A673 (cell line): ENCODE measurements at regions not wholly inside any gene's neighbourhood (a gene's known extent, or its start where the extent isn't known, plus 50 kb on each side); places are given as distances from the start of the nearest gene placed in this dataset.

Experiments
- BruUV-seq: library from RNA; stranded (reverse); fragments of 400-500 nt; replicated peaks from 2 replicates; lab custom pipeline; 2021; lab: Mats Ljungman, UMichigan
- CTCF ChIA-PET: fragments of 300-600 bp; sonication (Branson Sonifier 250); formaldehyde crosslinking; loops from one replicate; lab custom pipeline; 2022; ENCODE audit warnings: antibody characterized with exemption; lab: Charles Lee
- POLR2A ChIA-PET: fragments of 300-600 bp; sonication (Branson Sonifier 250); formaldehyde crosslinking; loops from one replicate; lab custom pipeline; 2022; ENCODE audit warnings: antibody characterized with exemption; ENCODE audit not compliant: low non-redundant PET; lab: Charles Lee
- DNase-seq: peaks from one replicate; pipeline ENCODE4 v3.0.0-alpha.2; 2015; ENCODE audit warnings: low spot score
- H3K27ac ChIP-seq: fragments of 200-600 bp; sonication (generic); 2 replicates; pipeline ENCODE4 v1.5.1; 2016; ENCODE audit warnings: mixed run types, low read depth, mild to moderate bottlenecking, mixed read lengths, antibody characterized with exemption, low read length; ENCODE audit not compliant: poor library complexity, severe bottlenecking
- H3K27me3 ChIP-seq: fragments of 200-600 bp; sonication (generic); replicated peaks from 2 replicates; pipeline ENCODE4 v1.6.1; 2017; ENCODE audit warnings: mixed run types, low read depth, mild to moderate bottlenecking, mixed read lengths, antibody characterized with exemption, low read length; ENCODE audit not compliant: insufficient read depth, poor library complexity
- H3K36me3 ChIP-seq: fragments of 200-600 bp; sonication (generic); 2 replicates; pipeline ENCODE4 v1.6.1; 2016; ENCODE audit warnings: mixed run types, mild to moderate bottlenecking, mixed read lengths, antibody characterized with exemption, low read length; ENCODE audit not compliant: insufficient read depth, poor library complexity, severe bottlenecking
- H3K4me1 ChIP-seq: fragments of 200-600 bp; sonication (generic); 2 replicates; pipeline ENCODE4 v1.6.1; 2017; ENCODE audit warnings: mixed run types, mild to moderate bottlenecking, mixed read lengths, antibody characterized with exemption, low read length; ENCODE audit not compliant: insufficient read depth, poor library complexity, severe bottlenecking
- H3K4me3 ChIP-seq: fragments of 200-600 bp; sonication (generic); 2 replicates; pipeline ENCODE4 v1.5.1; 2016; ENCODE audit warnings: low read depth, mixed run types, mild to moderate bottlenecking, mixed read lengths, low read length; ENCODE audit not compliant: poor library complexity, severe bottlenecking
- H3K9me3 ChIP-seq: fragments of 200-600 bp; sonication (generic); 2 replicates; pipeline ENCODE4 v1.6.1; 2016; ENCODE audit warnings: mixed run types, low read depth, mild to moderate bottlenecking, mixed read lengths, antibody characterized with exemption, low read length; ENCODE audit not compliant: poor library complexity, severe bottlenecking
- EZH2 ChIP-seq: fragments of 200-600 bp; sonication (generic); IDR thresholded peaks from 2 replicates; pipeline ENCODE4 v1.6.1; 2017; ENCODE audit warnings: borderline replicate concordance, low read depth, mild to moderate bottlenecking, mixed read lengths, antibody characterized with exemption, low read length; ENCODE audit not compliant: poor library complexity, severe bottlenecking
- intact Hi-C: fragments of 100-400 bp; cut with micrococcal nuclease; formaldehyde crosslinking; loops from one replicate; pipeline ENCODE4 v1.10.0; 2022; ENCODE audit not compliant: unreplicated experiment
- TF ChIP-seq, protein P1 (sequence below): fragments of 300-800, 200-600 bp; sonication (generic); conservative IDR thresholded peaks from 2 replicates; pipeline ENCODE4 v1.5.1; 2017; ENCODE audit warnings: low read depth, mild to moderate bottlenecking, antibody characterized with exemption, low read length, moderate library complexity, mixed read lengths

DNA sequence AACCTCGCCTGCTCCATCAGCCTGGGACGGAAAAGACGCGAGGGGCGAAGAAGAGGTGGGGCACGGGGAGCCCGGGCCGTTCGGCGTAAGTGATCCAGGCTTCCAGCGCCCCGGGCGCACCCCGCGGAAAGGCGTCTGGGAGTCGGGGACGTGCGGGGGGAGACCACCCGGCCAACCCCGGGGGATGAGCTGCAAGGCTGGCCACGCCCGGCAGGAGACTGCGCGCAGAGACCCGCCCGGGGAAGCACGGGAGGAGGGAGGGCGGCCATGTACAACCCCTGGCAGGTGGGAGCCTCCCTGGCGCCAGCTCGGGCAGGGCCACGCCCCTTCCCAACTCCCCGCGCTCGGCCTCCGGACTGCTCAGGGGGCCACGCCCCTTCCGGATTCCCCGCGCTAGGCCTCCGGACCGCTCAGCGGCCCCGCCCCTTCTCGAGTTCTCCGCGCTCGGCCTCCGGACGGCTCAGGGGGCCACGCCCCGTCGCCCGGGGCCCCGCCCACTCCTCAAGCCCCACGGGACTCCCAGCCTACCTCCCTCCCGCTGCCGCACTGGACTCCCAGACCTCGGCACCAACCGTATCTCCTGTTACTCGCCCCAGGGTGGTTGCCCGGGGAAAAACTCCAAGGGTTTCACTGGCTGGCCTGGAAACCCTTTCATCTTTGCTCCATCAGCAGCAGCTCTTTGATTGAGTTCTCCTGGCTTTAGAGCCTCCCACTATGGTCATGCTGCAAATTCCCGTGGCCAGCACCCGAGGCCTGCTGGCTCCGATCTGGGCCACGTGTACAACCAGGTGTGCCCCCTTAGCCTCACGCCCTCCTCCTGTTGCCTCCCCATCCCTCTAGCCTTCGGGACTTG lies 284.4 kb downstream of the ZEB1 start:
- no TSS peak for BruUV-seq
- H3K36me3 ChIP-seq = no peaks in the 10 kb centered on the region
- ChIA-PET CTCF (no interaction called here), POLR2A (interaction anchor here (0.7 to 0.8 kb wide), 2 partner anchors 19 to 43 kb away, joined by 3 to 10 read pairs; no protein-coding TSS in a partner anchor)
- intact Hi-C loops = loop anchor here (5.0 kb wide), 1 partner anchor 159 kb away; no protein-coding TSS in a partner anchor
- H3K9me3 ChIP-seq = no peaks in the 10 kb centered on the region
- H3K27ac ChIP-seq = peak overlapping the region; percentile 69
- DNase-seq = peak; percentile 95
- TF ChIP-seq EZH2 = no peak
- TF ChIP-seq, protein P1, sequence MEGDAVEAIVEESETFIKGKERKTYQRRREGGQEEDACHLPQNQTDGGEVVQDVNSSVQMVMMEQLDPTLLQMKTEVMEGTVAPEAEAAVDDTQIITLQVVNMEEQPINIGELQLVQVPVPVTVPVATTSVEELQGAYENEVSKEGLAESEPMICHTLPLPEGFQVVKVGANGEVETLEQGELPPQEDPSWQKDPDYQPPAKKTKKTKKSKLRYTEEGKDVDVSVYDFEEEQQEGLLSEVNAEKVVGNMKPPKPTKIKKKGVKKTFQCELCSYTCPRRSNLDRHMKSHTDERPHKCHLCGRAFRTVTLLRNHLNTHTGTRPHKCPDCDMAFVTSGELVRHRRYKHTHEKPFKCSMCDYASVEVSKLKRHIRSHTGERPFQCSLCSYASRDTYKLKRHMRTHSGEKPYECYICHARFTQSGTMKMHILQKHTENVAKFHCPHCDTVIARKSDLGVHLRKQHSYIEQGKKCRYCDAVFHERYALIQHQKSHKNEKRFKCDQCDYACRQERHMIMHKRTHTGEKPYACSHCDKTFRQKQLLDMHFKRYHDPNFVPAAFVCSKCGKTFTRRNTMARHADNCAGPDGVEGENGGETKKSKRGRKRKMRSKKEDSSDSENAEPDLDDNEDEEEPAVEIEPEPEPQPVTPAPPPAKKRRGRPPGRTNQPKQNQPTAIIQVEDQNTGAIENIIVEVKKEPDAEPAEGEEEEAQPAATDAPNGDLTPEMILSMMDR = no peak
- no peaks in the 10 kb centered on the region for H3K27me3 ChIP-seq
- peak overlapping the region; percentile 62 for H3K4me3 ChIP-seq
- peaks cover 13% of the 10 kb centered on the region for H3K4me1 ChIP-seq

DNA sequence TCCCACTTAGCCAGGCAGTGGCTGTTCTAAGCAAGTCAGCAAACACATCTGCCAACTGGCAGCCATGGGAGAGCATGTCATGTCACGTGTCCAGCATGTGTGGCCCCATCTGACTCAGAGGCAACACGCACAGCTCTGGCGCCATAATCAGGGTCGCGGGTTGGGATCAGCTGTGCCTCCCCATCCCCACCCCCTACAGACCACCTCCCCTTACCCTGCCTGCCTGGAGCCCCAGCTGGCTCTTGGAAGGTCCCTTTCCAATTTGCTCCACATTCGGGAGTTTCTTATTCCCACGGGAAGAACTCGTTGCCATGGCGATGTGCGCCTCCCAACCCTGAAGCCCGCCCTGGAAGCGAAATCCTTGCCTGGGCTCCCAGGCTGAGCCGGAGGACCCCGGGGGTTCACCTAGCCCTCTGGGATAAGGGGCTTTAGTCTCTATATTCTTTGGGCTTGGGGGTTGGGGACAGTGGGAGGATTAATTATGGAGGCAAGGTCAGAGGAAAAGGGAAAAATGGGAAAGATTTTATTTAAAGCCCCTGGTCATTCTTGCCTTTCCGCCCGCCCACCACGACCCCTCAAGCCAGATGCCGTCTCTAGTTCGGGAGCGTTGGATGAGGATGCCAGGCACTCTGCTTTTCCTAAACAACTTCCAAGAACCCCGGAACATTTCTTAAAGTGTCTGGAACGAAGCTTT lies 283.7 kb downstream of the ZEB1 start:
- BruUV-seq = no TSS peak
- intact Hi-C loops = loop anchor here (5.0 kb wide), 1 partner anchor 160 kb away; no protein-coding TSS in a partner anchor
- Histone ChIP-seq H3K4me3 (peak overlapping the region; percentile 62), H3K9me3 (no peaks in the 10 kb centered on the region), H3K36me3 (no peaks in the 10 kb centered on the region), H3K4me1 (peaks cover 13% of the 10 kb centered on the region), H3K27ac (peak overlapping the region; percentile 69), H3K27me3 (no peaks in the 10 kb centered on the region)
- POLR2A ChIA-PET = interaction anchor here (0.7 to 0.8 kb wide), 2 partner anchors 20 to 42 kb away, joined by 3 to 10 read pairs; no protein-coding TSS in a partner anchor
- TF ChIP-seq EZH2 = no peak
- TF ChIP-seq, protein P1 = no peak
- peak; percentile 44 for DNase-seq
- CTCF ChIA-PET = interaction anchor here (0.5 kb wide), 1 partner anchor 175 kb away, joined by 7 read pairs; no protein-coding TSS in a partner anchor

DNA sequence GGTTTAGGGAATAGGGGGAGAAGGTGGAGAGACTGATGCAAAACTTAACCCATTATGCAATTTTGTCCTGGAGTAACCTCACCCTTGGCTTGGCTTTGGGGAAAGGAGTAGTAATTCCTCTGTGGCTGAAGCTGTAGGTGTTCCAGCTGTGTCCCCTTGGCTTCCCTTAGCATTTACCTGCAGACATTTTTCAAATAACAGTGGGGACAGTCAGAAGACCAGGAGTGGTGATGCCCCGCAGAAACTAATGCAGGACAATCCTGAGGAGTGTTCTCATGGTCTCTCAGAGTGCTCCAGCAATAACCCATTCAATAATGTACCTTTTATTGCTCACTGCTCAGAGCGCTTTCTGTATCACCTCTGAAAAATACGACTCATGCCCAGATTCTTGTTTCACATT lies 282.1 kb downstream of the ZEB1 start:
- Histone ChIP-seq H3K9me3 (no peaks in the 10 kb centered on the region), H3K27ac (no peak overlapping the region), H3K27me3 (no peaks in the 10 kb centered on the region), H3K36me3 (no peaks in the 10 kb centered on the region), H3K4me1 (peaks cover 13% of the 10 kb centered on the region), H3K4me3 (no peak overlapping the region)
- CTCF ChIA-PET = no interaction called here
- no TSS peak for BruUV-seq
- TF ChIP-seq, protein P1 = no peak
- no peak for TF ChIP-seq EZH2
- intact Hi-C loops = loop anchor here (5.0 kb wide), 1 partner anchor 161 kb away; no protein-coding TSS in a partner anchor
- DNase-seq = no peak
- POLR2A ChIA-PET = no interaction called here
